Activated naive CD4-positive, alpha-beta T cell treated with anti-CD3 and anti-CD28 coated beads for 36 hours (primary cell): ENCODE measurements at regions not wholly inside any gene's neighbourhood (a gene's known extent, or its start where the extent isn't known, plus 50 kb on each side); places are given as distances from the start of the nearest gene placed in this dataset.
"Not testable (repeated sequence)": the region's sequence is repeated elsewhere in the genome, so short reads cannot be mapped to it uniquely, and the experiment has no call there.

ENCODE experiments used
- CTCF ChIA-PET: fragments of 350-600 bp; sonication (Branson Sonifier 250); formaldehyde crosslinking; loops from one replicate; lab custom pipeline; 2021; ENCODE audit warnings: antibody characterized with exemption; lab: Charles Lee
- DNase-seq: peaks from one replicate; pipeline ENCODE4 v3.0.0-alpha.2; 2020
- H3K27ac Mint-ChIP-seq: one replicate; pipeline ENCODE4 v1.8.0; 2021; ENCODE audit warnings: mild to moderate bottlenecking, mixed read lengths
- H3K27me3 Mint-ChIP-seq: one replicate; pipeline ENCODE4 v1.8.0; 2021; ENCODE audit warnings: low read depth, mixed read lengths
- H3K36me3 Mint-ChIP-seq: one replicate; pipeline ENCODE4 v1.8.0; 2021; ENCODE audit warnings: low read depth, mixed read lengths
- H3K4me1 Mint-ChIP-seq: one replicate; pipeline ENCODE4 v1.8.0; 2021; ENCODE audit warnings: low read depth, mixed read lengths
- H3K4me3 Mint-ChIP-seq: one replicate; pipeline ENCODE4 v1.8.0; 2021; ENCODE audit warnings: mild to moderate bottlenecking, moderate library complexity, mixed read lengths
- H3K9me3 Mint-ChIP-seq: one replicate; pipeline ENCODE4 v1.8.0; 2021; ENCODE audit warnings: mixed read lengths
- intact Hi-C: fragments of 100-400 bp; cut with micrococcal nuclease; formaldehyde crosslinking; loops from one replicate; pipeline ENCODE4 v1.15.1; 2023

DNA sequence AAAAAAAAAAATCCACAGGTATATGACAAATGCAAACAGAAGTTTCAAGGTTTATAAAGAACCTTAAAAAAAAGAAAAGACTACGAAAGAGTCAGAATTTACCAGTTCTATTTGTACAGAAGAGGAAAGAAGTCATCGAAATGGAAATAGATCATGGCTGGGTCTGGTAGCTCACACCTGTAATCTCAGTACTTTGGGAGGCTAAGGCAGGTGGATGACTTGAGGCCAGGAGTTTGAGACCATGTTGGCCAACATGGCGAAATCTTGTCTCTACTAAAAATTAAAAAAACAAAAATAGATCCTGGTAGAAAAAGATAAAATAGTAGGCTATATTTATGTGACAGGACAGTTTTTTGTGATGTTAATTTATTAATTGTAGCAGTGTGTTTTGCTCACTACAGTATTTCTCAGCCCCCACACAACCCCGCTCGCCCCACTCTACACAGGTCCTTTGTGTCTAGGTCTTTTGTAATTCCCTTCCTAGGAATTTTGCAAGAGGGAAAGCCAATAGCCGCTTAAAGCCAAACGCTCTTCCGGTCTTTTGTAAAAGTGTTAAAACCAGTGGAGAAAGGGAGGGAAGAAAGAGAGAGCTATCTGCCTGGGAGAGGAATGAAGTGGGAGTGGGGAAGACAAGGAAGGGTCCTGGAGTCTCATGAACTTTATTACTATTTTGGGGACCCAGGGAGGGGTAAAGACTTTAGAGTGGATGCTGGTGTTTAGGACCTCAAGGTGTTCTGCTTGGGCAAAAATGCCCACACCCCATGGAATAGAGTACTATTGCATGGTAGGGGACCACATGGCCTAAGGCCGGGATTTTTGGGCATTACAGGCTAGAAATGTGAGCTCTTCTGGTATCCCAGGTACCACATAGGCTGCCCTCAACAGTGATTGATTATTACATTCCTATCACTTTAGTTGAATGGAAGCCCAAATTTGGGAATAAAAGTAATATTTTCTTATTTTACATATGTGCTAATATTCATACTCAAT lies 59.4 kb upstream of the XPO1 start:
- no peak for DNase-seq
- Mint-ChIP-seq H3K27me3 (peaks cover 3% of the 10 kb centered on the region), H3K4me3 (no peak overlapping the region), H3K27ac (no peak overlapping the region), H3K4me1 (peaks cover 5% of the 10 kb centered on the region), H3K9me3 (peaks cover 5% of the 10 kb centered on the region), H3K36me3 (no peaks in the 10 kb centered on the region)
- CTCF ChIA-PET, result interaction anchor here (0.6 kb wide), 1 partner anchor 253 kb away, joined by 3 read pairs; no protein-coding TSS in a partner anchor
- intact Hi-C loops, result no loop called here

DNA sequence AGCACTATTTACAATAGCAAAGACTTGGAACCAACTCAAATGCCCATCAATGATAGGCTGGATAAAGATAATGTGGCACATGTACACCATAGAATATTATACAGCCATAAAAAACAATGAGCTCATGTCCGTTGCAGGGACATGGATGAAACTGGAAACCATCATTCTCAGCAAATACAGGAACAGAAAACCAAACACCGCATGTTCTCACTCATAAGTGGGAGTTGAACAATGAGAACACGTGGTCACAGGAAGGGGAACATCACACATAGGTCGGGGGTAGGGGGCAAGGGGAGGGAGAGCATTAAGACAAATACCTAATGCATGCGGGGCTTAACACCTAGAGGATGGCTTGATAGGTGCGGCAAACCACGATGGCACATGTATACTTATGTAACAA lies 56.0 kb upstream of the XPO1 start:
- H3K36me3 Mint-ChIP-seq, H3K4me3 Mint-ChIP-seq, H3K27me3 Mint-ChIP-seq, DNase-seq, CTCF ChIA-PET, intact Hi-C loops, H3K27ac Mint-ChIP-seq, H3K9me3 Mint-ChIP-seq, H3K4me1 Mint-ChIP-seq: not testable (repeated sequence)

DNA sequence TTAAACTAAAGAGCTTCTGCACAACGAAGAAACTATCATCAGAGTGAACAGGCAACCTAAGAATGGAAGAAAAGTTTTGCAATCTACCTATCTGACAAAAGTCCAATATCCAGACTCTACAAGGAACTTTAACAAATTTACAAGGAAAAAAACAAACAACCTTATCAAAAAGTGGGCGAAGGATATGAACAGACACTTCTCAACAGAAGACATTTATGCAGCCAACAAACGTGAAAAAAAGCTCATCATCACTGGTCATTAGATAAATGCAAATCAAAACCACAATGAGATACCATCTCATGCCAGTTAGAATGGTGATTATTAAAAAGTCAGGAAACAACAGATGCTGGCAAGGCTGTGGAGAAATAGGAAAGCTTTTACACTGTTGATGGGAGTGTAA lies 55.5 kb upstream of the XPO1 start:
- H3K4me1 Mint-ChIP-seq, DNase-seq, intact Hi-C loops, H3K27me3 Mint-ChIP-seq, H3K27ac Mint-ChIP-seq, H3K9me3 Mint-ChIP-seq, H3K4me3 Mint-ChIP-seq, H3K36me3 Mint-ChIP-seq: not testable (repeated sequence)
- CTCF ChIA-PET, result interaction anchor here (0.6 kb wide), 1 partner anchor 172 kb away, joined by 3 read pairs; no protein-coding TSS in a partner anchor

DNA sequence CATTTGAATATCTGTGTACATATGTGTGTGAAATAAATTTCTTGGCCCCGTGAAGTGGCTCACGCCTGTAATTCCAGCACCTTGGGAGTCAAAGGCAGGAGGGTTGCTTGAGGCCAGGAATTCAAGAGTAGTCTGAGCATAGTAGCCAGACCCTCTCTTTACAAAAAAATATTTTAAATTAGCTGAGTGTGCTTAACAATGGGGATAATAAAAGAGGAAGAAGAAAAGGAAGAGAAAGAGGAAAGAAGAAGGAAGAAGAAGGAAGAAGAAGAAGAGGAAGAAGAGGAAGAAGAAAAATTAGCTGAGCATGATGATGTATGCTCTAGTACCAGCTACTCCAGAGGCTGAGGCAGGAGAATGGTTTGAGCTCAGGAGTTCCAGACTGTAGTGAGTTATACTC lies 52.1 kb upstream of the XPO1 start:
- Mint-ChIP-seq H3K4me3 (no peak overlapping the region), H3K36me3 (no peaks in the 10 kb centered on the region), H3K4me1 (no peaks in the 10 kb centered on the region), H3K9me3 (peaks cover 5% of the 10 kb centered on the region), H3K27ac (no peak overlapping the region), H3K27me3 (peaks cover 3% of the 10 kb centered on the region)
- no peak for DNase-seq
- intact Hi-C loops, result no loop called here
- CTCF ChIA-PET, result no interaction called here

DNA sequence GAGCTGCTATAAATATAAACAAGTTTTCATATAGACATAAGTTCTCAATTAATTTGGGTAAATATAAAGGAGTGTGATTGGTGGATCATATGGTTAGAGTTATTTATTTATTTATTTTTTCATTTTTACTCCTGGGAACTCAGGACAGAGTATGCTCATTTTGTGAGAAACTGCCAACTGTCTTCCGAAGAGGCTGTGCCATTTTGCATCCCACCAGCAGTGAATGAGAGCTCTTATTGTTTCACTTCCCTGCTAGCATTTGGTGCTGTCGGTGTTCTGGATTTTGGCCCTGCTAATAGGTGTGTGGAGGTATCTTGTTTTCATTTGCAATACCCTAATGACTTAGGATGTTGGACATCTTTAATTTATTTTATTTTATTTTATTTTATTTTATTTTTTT lies 50.4 kb upstream of the XPO1 start:
- no peak overlapping the region for H3K4me3 Mint-ChIP-seq
- DNase-seq, result no peak
- CTCF ChIA-PET, result no interaction called here

More for the DNA sequence above, 50.4 kb upstream of the XPO1 start:
- Mint-ChIP-seq H3K9me3 (peaks cover 3% of the 10 kb centered on the region), H3K27me3 (peaks cover 3% of the 10 kb centered on the region), H3K36me3 (no peaks in the 10 kb centered on the region), H3K4me1 (no peaks in the 10 kb centered on the region), H3K27ac (no peak overlapping the region)
- intact Hi-C loops, result loop anchor here (5.0 kb wide), 1 partner anchor 34 kb away; no protein-coding TSS in a partner anchor
